T-helper 1 cell treated with Interleukin-12 subunit alpha and Interleukin-12 subunit beta and Interleukin-4 antibody, amounts not matched to agents 30 μg/mL and 1 μg/mL, for 36 hours (primary cell): ENCODE measurements at regions not wholly inside any gene's neighbourhood (a gene's known extent, or its start where the extent isn't known, plus 50 kb on each side); places are given as distances from the start of the nearest gene placed in this dataset.

Source experiments
- H3K27ac Mint-ChIP-seq: one replicate; pipeline ENCODE4 v1.8.0; 2021; ENCODE audit warnings: mild to moderate bottlenecking, mixed read lengths
- H3K27me3 Mint-ChIP-seq: one replicate; pipeline ENCODE4 v1.8.0; 2021; ENCODE audit warnings: low read depth, mixed read lengths
- H3K36me3 Mint-ChIP-seq: one replicate; pipeline ENCODE4 v1.8.0; 2021; ENCODE audit warnings: low read depth, mixed read lengths
- H3K4me1 Mint-ChIP-seq: one replicate; pipeline ENCODE4 v1.8.0; 2021; ENCODE audit warnings: low read depth, mixed read lengths
- H3K4me3 Mint-ChIP-seq: one replicate; pipeline ENCODE4 v1.8.0; 2021; ENCODE audit warnings: mild to moderate bottlenecking, moderate library complexity, mixed read lengths
- H3K9me3 Mint-ChIP-seq: one replicate; pipeline ENCODE4 v1.8.0; 2021; ENCODE audit warnings: mixed read lengths

DNA sequence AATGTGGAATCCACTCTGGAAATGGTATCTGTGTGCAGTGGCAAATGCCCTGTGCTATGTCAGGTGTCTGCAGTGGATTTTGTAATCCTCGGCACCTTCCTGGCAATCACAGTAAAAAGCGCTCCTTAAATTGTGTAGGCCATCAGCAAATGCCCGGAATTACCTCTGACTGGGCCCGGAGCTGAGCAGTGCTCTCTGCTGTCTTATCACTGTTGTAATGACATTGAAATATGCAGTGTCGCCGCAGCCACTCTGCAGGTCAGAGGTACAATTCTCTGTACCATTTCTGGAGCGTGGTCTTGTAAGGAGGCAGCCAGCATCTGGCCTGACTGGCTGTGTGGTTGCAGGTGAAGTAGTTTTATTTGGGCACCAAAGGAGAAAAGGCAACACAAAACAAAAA is 416.4 kb upstream of the MKI67 start:
- Mint-ChIP-seq H3K9me3 (no peaks in the 10 kb centered on the region), H3K4me1 (no peaks in the 10 kb centered on the region), H3K27ac (no peak overlapping the region), H3K36me3 (no peaks in the 10 kb centered on the region), H3K4me3 (no peak overlapping the region), H3K27me3 (peaks cover 41% of the 10 kb centered on the region)

DNA sequence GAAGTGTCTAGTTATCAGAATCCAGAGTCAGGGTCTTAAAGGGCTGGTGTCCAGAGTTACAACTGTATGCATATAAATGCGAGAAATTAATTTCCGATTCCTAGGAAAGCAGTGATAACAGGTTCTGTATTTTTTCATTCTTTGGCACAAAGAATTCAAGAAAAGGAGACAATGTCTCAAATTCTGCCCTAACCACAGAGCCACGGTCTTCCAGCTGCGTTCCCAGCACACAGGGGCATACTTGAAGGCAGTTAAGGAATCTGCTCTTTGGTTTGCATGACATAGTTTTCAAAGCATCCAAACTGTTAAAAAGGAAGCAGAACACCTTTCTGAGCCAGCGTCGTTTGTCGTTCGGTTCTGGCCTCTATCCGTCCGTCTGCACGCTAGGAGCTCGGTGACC is 416.9 kb upstream of the MKI67 start:
- no peaks in the 10 kb centered on the region for H3K36me3 Mint-ChIP-seq
- H3K9me3 Mint-ChIP-seq = no peaks in the 10 kb centered on the region
- no peak overlapping the region for H3K4me3 Mint-ChIP-seq
- peaks cover 41% of the 10 kb centered on the region for H3K27me3 Mint-ChIP-seq
- no peaks in the 10 kb centered on the region for H3K4me1 Mint-ChIP-seq
- no peak overlapping the region for H3K27ac Mint-ChIP-seq

DNA sequence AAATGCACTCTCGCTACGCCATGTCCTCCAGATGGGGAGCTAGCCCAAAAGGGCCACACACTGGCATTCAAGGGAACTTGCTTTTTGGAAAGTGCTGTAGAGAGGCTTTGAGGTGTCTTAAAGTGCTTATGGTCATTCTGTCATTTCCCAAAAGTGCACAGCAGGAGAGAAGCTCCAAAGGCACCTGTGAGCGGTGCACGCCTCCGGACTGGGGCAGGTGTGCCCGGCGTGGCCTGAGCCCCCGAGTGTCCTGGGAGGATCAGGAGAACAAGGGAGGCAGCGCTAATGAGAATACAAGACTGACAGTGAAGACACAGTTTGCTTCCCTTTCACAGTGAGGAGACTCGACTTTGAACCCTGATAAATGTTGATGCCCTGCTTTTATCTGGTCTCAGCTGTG is 419.0 kb upstream of the MKI67 start:
- H3K27ac Mint-ChIP-seq = no peak overlapping the region
- no peaks in the 10 kb centered on the region for H3K36me3 Mint-ChIP-seq
- H3K4me1 Mint-ChIP-seq = no peaks in the 10 kb centered on the region
- H3K27me3 Mint-ChIP-seq = peaks cover 22% of the 10 kb centered on the region
- no peaks in the 10 kb centered on the region for H3K9me3 Mint-ChIP-seq
- no peak overlapping the region for H3K4me3 Mint-ChIP-seq

DNA sequence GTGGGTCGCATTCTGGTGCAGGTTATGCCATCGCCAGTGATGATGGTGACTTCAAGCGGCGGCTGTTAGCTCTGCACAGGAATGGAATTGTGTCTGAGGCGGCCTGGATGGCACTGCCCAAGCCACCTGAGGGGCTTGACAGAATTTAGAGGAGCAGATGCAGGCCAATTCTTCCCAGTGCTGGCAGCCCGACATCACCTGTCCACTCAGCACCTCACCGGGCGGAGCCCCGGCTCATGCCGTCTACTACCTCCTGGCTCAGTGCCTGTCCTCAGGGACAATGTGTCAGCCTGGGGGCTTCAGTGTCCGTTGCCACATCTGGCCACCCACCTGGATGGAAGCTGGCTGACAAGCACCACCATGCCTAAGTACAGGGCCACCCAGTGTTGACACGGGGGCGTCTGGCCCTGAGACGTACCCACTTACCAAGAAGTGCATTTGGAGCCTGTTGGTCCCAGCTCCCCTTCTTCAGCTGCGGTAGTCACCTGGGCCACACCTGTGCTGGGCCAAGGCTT is 420.5 kb upstream of the MKI67 start:
- Mint-ChIP-seq H3K36me3 (no peaks in the 10 kb centered on the region), H3K27me3 (peaks cover 10% of the 10 kb centered on the region), H3K27ac (no peak overlapping the region), H3K4me3 (no peak overlapping the region), H3K4me1 (no peaks in the 10 kb centered on the region), H3K9me3 (no peaks in the 10 kb centered on the region)

DNA sequence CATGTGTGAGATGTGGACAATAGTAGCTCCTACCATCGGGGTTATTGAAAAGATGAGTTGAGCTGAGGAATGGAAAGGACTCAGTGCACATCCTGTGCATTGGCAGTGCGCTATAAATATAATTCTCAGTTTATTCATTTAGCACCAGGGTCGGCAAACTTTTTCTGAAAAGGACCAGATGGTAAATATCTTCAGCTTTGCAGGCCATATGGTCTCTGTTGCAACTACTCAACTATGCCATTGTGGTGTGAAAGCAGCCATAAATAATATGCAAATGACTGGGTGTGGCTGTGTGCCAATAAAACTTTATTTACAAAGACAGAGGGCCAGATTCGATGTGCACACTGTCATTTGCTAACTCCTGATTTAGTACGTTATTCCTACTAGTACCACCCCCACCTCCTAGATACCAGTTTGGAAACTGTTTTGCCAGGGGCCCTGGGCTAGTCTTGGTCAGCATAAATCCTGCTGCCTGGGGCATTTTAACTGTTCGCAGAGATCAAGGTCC is 422.9 kb upstream of the MKI67 start:
- Mint-ChIP-seq H3K27ac (no peak overlapping the region), H3K9me3 (no peaks in the 10 kb centered on the region), H3K4me3 (no peak overlapping the region), H3K4me1 (no peaks in the 10 kb centered on the region), H3K36me3 (no peaks in the 10 kb centered on the region), H3K27me3 (no peaks in the 10 kb centered on the region)

DNA sequence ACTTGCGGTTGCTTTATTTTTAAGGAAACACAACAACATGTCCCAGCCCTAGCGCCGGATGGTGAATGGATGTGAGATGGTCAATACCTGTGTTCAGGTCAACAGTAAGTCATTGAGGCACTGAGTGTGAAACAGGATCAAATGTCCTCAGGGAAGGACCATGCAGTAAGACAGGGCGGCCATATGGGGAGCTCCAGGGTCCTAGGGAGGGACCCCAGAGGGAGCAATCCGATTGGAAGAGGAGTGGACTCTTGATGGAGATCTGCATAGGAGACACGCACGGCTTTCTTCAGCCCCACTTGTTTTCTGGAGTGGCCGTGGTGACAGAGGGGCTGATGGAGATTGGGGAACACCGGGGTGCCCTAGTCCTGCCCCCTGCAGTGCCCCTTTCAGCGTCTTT is 423.8 kb upstream of the MKI67 start:
- Mint-ChIP-seq H3K4me3 (no peak overlapping the region), H3K36me3 (no peaks in the 10 kb centered on the region), H3K4me1 (no peaks in the 10 kb centered on the region), H3K27ac (no peak overlapping the region), H3K27me3 (no peaks in the 10 kb centered on the region), H3K9me3 (no peaks in the 10 kb centered on the region)

DNA sequence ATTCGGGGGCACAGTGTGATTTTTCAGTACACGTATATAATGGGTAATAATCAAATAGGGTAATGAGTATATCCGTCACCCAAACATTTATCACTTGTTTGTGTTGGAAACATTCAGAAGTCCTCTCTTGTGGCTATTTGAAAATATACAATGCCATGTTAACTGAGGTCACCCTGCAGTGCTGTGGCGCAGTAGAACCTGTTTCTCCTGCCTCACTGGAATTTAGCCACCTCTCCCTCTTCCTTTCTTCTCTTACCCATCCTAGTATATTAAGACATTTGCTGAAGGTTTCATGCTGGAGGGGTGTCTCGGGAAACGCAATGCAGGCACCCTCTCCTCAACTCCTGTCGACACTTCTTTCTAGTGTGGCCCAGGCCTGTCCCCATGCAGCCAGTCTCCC is 425.3 kb upstream of the MKI67 start:
- no peaks in the 10 kb centered on the region for H3K36me3 Mint-ChIP-seq
- H3K27ac Mint-ChIP-seq = no peak overlapping the region
- H3K27me3 Mint-ChIP-seq = no peaks in the 10 kb centered on the region
- no peaks in the 10 kb centered on the region for H3K9me3 Mint-ChIP-seq
- no peak overlapping the region for H3K4me3 Mint-ChIP-seq
- H3K4me1 Mint-ChIP-seq = no peaks in the 10 kb centered on the region

DNA sequence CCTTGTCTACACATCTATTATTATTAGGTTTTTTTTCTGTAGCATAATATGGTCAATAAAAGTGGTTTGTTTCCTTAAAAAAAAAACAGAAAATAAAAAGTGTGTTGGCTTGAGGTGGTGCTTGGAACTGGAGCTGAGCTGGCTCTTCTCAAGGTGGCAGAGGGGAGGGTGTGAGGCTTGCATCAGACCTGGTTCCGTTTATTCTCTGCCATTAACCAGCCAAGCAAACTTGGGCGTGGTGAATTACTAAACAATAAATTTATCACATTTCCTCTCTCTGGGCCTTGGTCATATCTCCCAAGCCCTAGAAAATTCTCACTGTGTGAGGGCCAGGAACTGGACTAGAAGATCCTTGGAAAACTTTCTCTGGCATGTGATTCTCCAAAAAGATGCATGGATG is 427.5 kb upstream of the MKI67 start:
- H3K4me1 Mint-ChIP-seq = no peaks in the 10 kb centered on the region
- no peaks in the 10 kb centered on the region for H3K9me3 Mint-ChIP-seq
- H3K36me3 Mint-ChIP-seq = no peaks in the 10 kb centered on the region
- H3K27me3 Mint-ChIP-seq = no peaks in the 10 kb centered on the region
- no peak overlapping the region for H3K27ac Mint-ChIP-seq
- no peak overlapping the region for H3K4me3 Mint-ChIP-seq

DNA sequence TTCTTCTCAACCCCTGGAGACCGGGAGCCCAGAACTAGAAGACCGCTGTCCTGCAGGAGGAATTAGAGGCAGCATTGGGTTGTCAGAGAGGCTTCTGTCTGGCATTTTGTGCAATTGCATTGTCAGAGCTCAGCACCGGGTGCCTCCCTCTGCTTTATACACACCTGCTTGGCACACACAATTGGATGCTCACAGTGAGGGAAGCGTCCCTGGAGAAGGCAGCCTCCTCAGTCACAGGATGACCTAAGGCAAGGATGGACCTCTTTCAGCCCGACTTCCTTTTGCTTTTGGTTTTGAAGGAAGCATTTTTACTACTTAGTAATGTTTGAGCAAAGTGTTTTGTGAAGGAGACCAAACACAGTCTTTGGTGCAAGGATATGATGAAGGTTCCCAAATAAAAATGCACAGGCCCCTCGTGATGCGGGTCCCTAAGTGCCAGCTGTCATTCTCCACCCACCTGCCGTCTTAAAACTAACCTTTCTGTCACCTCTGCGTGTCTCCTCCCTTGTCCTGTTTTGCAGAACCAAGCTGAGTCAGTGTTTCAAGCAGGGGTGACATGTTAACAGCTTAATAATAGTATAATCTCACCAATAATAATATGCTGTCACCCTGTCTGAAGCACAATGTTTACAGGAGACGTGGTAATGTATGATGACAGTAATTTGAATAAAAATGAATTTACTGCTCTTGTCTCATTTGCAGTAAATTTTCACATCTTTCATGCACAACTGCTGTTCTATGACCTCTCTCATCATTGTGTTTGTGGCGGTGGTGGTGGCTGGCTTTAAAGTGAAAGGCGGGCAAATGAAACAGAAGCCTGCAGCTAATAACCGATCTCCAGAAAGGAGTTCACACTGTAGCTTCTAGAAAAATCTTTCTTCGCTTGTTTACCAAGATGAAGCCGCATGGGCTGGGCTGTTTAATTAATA is 430.2 kb upstream of the MKI67 start:
- H3K27me3 Mint-ChIP-seq = no peaks in the 10 kb centered on the region
- H3K36me3 Mint-ChIP-seq = no peaks in the 10 kb centered on the region
- H3K4me3 Mint-ChIP-seq = no peak overlapping the region
- no peaks in the 10 kb centered on the region for H3K9me3 Mint-ChIP-seq
- H3K4me1 Mint-ChIP-seq = no peaks in the 10 kb centered on the region
- no peak overlapping the region for H3K27ac Mint-ChIP-seq

DNA sequence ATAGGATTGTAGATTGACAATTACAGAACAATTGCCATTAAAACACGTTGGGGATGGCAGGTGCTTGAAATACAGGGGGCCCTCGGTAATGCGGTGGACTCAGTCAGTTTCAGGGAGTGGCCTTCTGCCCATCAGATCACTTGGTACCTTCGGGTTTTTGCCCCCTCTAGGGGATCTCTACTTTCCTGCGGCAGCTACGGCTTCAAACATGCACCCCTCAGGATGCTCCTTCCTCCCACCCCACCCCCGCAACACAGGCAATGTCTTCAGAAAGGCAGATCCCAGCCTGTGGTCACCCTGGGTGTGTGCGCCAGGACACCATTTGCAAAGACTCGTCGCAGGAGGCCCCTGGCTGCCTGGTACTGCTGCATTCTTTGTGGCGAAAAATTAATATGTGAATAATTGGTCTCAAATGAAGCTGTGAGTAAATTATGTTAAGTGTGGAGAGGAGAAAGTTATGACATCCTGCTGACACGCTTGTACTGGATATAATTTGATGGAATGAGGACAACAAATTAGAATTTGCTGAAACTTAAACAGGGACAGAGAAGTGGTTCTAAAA is 431.0 kb upstream of the MKI67 start:
- no peak overlapping the region for H3K4me3 Mint-ChIP-seq
- no peak overlapping the region for H3K27ac Mint-ChIP-seq
- no peaks in the 10 kb centered on the region for H3K36me3 Mint-ChIP-seq
- H3K4me1 Mint-ChIP-seq = no peaks in the 10 kb centered on the region
- no peaks in the 10 kb centered on the region for H3K27me3 Mint-ChIP-seq
- no peaks in the 10 kb centered on the region for H3K9me3 Mint-ChIP-seq

DNA sequence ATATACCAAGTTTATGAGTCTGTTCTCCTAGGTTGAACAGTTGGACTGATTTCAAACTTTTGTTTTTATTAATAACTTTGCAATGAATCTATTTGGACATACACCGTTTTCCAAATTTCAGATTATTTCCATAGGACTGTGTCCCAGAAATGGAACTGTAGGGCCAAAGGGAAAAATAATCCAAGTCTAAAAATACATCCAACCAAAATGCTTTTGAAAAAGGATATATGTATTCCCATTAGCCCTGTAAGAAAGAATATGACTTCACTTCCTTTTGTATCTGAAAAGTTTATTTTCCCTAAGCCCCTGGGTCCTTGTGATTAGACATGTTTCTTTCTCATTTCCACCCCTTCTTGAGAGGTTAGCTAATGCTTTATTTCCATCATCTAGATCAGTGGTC is 434.2 kb upstream of the MKI67 start:
- H3K36me3 Mint-ChIP-seq = no peaks in the 10 kb centered on the region
- H3K4me1 Mint-ChIP-seq = no peaks in the 10 kb centered on the region
- no peaks in the 10 kb centered on the region for H3K9me3 Mint-ChIP-seq
- H3K27me3 Mint-ChIP-seq = no peaks in the 10 kb centered on the region
- H3K4me3 Mint-ChIP-seq = no peak overlapping the region
- no peak overlapping the region for H3K27ac Mint-ChIP-seq

DNA sequence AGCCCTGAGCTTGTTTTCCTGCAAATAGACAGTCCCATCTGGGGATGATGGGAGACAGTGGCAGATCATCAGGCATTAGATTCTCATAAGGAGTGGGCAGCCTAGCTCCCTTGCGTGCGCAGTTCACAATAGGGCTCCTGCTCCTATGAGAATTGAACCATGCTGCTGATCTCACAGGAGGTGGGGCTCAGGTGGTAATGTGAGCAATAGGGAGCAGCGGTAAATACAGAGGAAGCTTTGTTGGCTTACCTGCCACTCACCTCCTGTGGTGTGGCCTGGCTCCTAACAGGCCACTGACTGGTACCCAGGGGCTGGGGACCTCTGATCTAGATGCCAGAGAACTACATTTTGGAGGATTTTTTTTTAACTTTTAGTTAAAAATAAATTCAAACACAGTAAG is 434.8 kb upstream of the MKI67 start:
- H3K36me3 Mint-ChIP-seq = no peaks in the 10 kb centered on the region
- H3K4me3 Mint-ChIP-seq = no peak overlapping the region
- H3K9me3 Mint-ChIP-seq = no peaks in the 10 kb centered on the region
- no peaks in the 10 kb centered on the region for H3K27me3 Mint-ChIP-seq
- H3K27ac Mint-ChIP-seq = no peak overlapping the region
- H3K4me1 Mint-ChIP-seq = no peaks in the 10 kb centered on the region

DNA sequence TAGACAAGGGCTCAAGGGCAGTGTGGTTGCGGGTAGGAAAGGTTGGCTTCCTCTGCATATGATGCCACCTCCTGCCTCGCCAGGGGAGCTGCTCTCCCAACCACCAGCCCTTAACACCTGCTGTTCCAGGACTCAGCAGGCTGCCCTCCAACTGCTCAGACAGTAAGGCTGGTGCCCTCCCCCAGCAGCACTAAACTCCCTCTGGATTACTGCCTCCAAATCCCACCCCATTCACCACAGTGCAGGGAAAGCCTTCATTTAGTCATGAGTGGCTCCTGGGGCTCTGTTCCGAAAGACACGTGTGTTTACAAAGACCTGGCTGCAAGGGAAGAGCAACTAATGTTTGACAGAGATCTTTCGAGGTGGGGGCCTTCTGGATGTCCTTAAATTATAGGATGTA is 437.2 kb upstream of the MKI67 start:
- no peak overlapping the region for H3K27ac Mint-ChIP-seq
- no peaks in the 10 kb centered on the region for H3K27me3 Mint-ChIP-seq
- no peaks in the 10 kb centered on the region for H3K4me1 Mint-ChIP-seq
- H3K4me3 Mint-ChIP-seq = no peak overlapping the region
- no peaks in the 10 kb centered on the region for H3K36me3 Mint-ChIP-seq
- no peaks in the 10 kb centered on the region for H3K9me3 Mint-ChIP-seq

DNA sequence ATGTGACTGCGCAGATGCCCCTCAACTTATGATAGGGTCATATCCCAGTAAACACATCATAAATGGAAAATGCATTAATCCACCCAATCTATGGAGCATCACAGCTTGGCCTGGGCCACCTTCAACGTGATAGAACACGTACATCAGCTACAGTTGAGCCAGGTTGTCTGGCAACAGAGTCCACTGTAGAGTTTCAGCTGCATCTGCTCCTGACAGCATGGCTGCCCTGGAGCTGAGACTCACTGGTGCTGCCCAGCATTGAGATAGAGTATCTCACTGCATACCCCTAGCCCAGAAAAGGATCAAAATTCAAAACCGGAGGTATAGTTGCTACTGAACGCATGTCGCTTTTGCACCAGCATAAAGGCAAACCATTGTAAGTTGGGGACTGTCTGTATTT is 437.7 kb upstream of the MKI67 start:
- no peak overlapping the region for H3K27ac Mint-ChIP-seq
- no peak overlapping the region for H3K4me3 Mint-ChIP-seq
- no peaks in the 10 kb centered on the region for H3K36me3 Mint-ChIP-seq
- no peaks in the 10 kb centered on the region for H3K27me3 Mint-ChIP-seq
- no peaks in the 10 kb centered on the region for H3K4me1 Mint-ChIP-seq
- no peaks in the 10 kb centered on the region for H3K9me3 Mint-ChIP-seq

DNA sequence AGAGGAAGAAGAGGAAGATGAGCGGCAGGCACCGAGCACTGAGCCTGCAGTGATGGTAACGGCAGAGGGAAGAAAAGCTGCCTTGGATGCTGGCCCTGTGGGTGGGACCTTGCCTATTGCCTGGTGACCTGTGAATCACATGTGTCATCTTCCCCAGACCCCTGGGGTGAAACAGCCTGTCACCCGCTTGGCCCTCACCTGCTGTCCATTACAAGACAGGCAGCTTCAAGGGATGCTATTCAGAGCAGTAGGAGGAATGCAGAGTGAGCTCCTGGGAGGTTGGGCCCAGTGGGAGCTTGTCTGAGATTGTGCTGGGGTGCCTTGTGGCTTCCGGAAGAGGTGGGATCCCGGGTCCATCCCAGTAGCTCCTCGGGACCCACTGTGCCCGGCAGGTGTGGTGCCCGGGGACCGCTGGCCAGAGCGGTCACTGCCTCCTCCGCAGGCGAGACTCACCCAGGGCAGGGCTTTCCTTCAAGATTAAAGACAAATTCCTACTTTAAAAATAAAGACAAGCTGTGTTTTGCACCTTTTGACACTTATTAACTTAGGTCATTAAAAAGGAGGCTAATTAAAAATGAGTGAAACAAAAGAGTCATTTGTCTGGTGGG is 440.2 kb upstream of the MKI67 start:
- Mint-ChIP-seq H3K4me1 (no peaks in the 10 kb centered on the region), H3K9me3 (no peaks in the 10 kb centered on the region)

More for the DNA sequence above, 440.2 kb upstream of the MKI67 start:
- H3K27ac Mint-ChIP-seq = no peak overlapping the region
- no peaks in the 10 kb centered on the region for H3K36me3 Mint-ChIP-seq
- H3K4me3 Mint-ChIP-seq = no peak overlapping the region
- H3K27me3 Mint-ChIP-seq = no peaks in the 10 kb centered on the region
